ENCODE measurements at regions not wholly inside any gene's neighbourhood (a gene's known extent, or its start where the extent isn't known, plus 50 kb on each side); places are given as distances from the start of the nearest gene placed in this dataset.
"Not testable (repeated sequence)": the region's sequence is repeated elsewhere in the genome, so short reads cannot be mapped to it uniquely, and the experiment has no call there.

DNA sequence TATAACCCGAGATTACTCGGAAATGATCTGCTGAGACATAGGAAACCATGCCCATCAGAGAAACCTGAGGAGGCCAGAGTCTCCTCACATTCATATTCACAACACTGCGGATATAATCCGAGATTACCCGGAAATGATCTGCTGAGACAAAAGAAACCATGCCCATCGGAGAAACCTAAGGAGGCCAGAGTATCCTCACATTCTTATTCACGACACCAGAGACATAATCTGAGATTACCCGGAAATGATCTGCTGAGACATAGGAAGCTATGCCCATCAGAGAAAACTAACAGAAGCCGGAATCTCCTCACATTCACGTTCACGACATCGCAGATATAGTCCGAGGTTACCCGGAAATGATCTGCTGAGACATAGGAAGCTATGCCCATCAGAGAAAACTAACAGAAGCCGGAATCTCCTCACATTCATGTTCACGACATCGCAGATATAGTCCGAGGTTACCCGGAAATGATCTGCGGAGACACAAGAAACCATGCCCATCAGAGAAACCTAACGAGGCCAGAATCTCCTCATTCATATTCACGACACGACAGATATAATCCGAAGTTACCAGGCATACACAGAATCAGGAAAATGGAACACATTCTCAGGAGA is 422.3 kb upstream of the AKR1E2 start:
- no peaks in the 10 kb centered on the region for H3K4me1 ChIP-seq (ENCODE audit: control insufficient read depth, insufficient read depth, low read length)
- H3K9me3 ChIP-seq (ENCODE audit: control insufficient read depth, low read length): no peaks in the 10 kb centered on the region
- WGBS: 98% methylated on average over 24 of the region's 24 CpGs
- no peak overlapping the region for H3K27ac ChIP-seq (ENCODE audit: low read length)
- intact Hi-C loops (cut with DNase I): no loop called here
- H3K4me3 ChIP-seq (ENCODE audit: low read length): no peak overlapping the region
- DNase-seq: no peak
- ATAC-seq: no peak
- H3K27me3 ChIP-seq (ENCODE audit: control insufficient read depth, insufficient read depth): no peaks in the 10 kb centered on the region

DNA sequence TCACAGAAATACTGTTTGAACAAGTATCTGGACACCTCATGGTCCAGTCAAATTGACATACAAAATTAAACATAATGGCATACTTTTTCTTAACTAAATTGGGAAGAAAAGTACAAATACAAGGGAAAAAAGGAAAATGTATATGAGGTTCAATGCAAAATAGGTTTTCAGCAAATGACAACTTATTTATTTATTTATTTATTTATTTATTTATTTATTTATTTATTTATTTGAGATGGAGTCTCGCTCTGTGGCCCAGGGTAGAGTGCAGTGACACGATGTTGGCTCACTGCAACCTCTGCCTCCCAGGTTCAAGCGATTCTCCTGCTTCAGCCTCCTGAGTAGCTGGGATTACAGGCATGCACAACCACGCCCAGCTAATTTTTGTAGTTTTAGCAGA is 424.9 kb upstream of the AKR1E2 start:
- H3K4me1 ChIP-seq (ENCODE audit: control insufficient read depth, insufficient read depth, low read length); intact Hi-C loops (cut with DNase I); H3K27me3 ChIP-seq (ENCODE audit: control insufficient read depth, insufficient read depth); H3K27ac ChIP-seq (ENCODE audit: low read length); DNase-seq; ATAC-seq; H3K4me3 ChIP-seq (ENCODE audit: low read length); H3K9me3 ChIP-seq (ENCODE audit: control insufficient read depth, low read length): not testable (repeated sequence)
- 98% methylated on average over 4 of the region's 4 CpGs for WGBS

DNA sequence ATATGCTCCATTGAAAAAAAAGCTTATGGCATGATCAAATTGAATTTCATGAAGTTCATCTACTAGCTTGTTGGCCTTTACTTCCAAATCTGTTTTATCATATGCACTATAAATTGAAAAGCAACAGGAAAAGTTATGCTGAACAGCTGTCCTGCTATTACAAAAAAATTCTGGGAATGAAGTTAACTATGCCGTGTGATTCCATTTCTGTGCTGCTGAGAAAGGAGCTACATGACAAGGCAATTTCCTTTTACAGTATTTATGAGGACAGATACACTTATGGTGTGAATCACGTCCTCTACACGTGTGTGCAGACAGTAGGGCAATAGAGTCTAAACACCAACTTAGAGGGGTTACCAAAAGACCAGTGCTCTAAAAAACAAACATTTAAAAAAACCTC is 426.5 kb upstream of the AKR1E2 start:
- no peak for ATAC-seq
- Histone ChIP-seq H3K9me3 (ENCODE audit: control insufficient read depth, low read length) (no peaks in the 10 kb centered on the region), H3K4me1 (ENCODE audit: control insufficient read depth, insufficient read depth, low read length) (no peaks in the 10 kb centered on the region)

DNA sequence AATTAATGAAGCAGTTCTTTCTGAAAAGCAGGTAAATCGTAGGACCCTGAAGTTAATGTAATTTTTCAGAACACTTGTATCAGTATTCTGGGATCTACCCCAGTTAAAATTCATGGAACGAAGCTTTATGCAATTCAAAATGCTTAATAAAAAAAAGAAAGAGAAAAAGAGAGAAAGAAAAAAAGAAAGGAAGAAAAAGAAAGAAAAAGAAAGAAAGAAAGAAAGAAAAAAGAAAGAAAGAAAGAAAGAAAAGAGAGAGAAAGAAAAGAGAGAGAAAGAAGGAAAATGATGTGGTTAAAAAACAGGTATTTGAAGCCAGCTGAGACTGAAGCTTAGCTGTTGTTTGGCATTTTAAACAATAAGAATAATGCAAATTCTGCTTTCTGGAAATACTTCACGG is 427.4 kb upstream of the AKR1E2 start:
- Histone ChIP-seq H3K27me3 (ENCODE audit: control insufficient read depth, insufficient read depth) (no peaks in the 10 kb centered on the region), H3K27ac (ENCODE audit: low read length) (no peak overlapping the region), H3K9me3 (ENCODE audit: control insufficient read depth, low read length) (no peaks in the 10 kb centered on the region), H3K4me1 (ENCODE audit: control insufficient read depth, insufficient read depth, low read length) (no peaks in the 10 kb centered on the region), H3K4me3 (ENCODE audit: low read length) (no peak overlapping the region)
- DNase-seq (no peak), ATAC-seq (no peak)
- 97% methylated on average over 3 of the region's 3 CpGs for WGBS
- intact Hi-C loops (cut with DNase I): no loop called here

More for the DNA sequence above, 426.5 kb upstream of the AKR1E2 start:
- H3K4me3 ChIP-seq (ENCODE audit: low read length): no peak overlapping the region
- intact Hi-C loops (cut with DNase I): no loop called here
- no peak overlapping the region for H3K27ac ChIP-seq (ENCODE audit: low read length)
- 71% methylated on average over 3 of the region's 3 CpGs for WGBS
- H3K27me3 ChIP-seq (ENCODE audit: control insufficient read depth, insufficient read depth): no peaks in the 10 kb centered on the region
- DNase-seq: no peak

DNA sequence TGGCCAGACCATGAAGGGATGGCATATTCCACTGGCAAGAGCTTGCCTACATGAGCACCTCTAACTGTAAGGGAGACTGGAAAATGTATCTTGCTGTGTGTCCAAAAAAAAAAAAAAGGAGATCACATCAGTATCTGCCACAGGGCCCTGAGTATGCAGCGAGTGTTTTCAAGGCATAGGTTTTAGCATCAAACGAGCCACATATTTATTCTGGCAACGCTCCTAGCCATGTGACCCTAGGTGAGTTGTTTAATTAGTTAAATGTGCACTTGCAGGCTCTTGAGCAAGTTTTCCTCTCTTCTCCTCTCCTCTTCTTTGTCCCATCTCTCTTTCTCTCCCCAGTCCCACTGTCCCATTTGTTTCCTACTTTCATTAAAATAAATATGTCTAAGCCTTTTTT is 428.7 kb upstream of the AKR1E2 start:
- Histone ChIP-seq H3K27ac (ENCODE audit: low read length) (no peak overlapping the region), H3K4me1 (ENCODE audit: control insufficient read depth, insufficient read depth, low read length) (no peaks in the 10 kb centered on the region), H3K27me3 (ENCODE audit: control insufficient read depth, insufficient read depth) (no peaks in the 10 kb centered on the region), H3K4me3 (ENCODE audit: low read length) (no peak overlapping the region), H3K9me3 (ENCODE audit: control insufficient read depth, low read length) (no peaks in the 10 kb centered on the region)
- DNase-seq (no peak), ATAC-seq (no peak)
- 90% methylated on average over 3 of the region's 3 CpGs for WGBS
- intact Hi-C loops (cut with DNase I): no loop called here

DNA sequence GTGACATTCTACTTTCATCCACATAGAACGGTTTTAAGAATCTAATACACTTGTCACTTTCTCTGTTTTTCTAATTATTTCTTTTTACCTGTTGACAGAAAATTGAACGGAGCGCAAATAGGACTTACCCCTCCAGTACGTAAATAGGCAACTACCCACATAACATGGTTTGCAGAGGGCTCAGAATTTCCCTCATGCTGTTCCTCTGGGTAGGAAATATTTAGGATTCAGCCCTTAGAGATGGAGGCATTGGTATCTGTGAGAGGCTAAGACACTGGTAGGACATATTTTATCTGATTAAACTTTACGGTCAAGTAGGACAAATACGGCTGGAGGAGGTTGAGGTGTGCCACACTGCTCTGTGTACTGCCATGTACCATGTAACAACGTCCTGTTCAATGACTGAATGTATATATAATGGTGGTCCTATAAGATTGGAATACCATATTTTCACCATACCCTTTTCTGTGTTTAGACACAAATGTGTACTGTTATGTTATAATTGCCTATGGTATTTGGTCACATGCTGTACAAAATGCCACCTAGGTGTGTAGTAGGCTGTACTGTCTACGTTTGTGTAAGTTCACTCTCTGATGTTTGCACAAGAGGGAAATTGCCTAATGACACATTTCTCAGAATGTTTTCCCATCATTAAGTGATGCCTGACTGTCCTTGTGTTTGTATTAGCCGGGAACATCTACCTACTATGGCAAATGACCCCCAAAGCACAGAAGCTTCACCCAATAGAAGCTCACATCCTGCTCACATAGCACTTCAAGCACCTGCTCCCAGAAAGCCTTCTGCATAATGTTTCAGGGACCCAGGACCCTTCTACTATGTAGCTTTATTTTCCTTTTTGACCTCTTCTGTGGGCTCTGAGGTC is 429.4 kb upstream of the AKR1E2 start:
- intact Hi-C loops (cut with DNase I): no loop called here
- WGBS: 95% methylated on average over 9 of the region's 9 CpGs
- Histone ChIP-seq H3K4me1 (ENCODE audit: control insufficient read depth, insufficient read depth, low read length) (no peaks in the 10 kb centered on the region), H3K4me3 (ENCODE audit: low read length) (no peak overlapping the region), H3K27me3 (ENCODE audit: control insufficient read depth, insufficient read depth) (no peaks in the 10 kb centered on the region), H3K9me3 (ENCODE audit: control insufficient read depth, low read length) (no peaks in the 10 kb centered on the region), H3K27ac (ENCODE audit: low read length) (no peak overlapping the region)
- no peak for DNase-seq
- ATAC-seq: no peak

DNA sequence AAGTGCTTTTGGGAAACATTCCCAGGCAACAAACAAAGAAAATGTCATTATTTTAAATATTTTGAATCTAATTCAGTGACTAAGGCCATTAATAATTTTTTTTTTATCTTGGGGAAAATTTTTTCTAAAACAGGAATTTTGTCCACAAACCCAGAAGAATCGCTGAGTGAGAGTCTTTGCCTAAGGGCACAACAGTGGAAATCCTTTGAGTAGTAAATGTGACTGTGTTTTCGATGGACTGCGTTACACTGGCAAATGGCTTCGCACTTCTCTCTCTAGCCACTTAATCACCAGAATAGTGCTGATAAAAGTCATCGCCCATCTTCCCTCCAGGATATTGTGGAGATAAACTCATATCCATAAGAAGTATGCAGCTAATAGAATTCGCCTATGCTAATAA is 430.3 kb upstream of the AKR1E2 start:
- intact Hi-C loops (cut with DNase I): no loop called here
- no peak overlapping the region for H3K27ac ChIP-seq (ENCODE audit: low read length)
- 93% methylated on average over 6 of the region's 6 CpGs for WGBS

DNA sequence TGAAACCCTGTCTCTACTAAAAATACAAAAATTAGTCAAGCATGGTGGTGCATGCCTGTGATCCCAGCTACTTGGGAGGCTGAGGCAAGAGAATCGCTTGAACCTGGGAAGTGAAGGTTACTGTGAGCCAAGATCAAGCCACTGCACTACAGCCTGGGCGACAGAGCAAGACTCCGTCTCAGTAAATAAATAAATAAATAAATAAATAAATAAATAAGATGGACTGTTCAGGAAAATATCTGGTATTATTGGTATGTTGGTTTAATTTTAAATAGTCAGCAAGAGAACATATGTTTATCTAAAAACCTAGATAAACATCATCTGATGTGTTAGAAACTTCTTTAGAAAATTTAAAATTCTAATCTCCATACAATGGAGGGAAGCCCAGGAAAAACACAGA is 431.6 kb upstream of the AKR1E2 start:
- DNase-seq; H3K27ac ChIP-seq (ENCODE audit: low read length); H3K4me1 ChIP-seq (ENCODE audit: control insufficient read depth, insufficient read depth, low read length); ATAC-seq; H3K9me3 ChIP-seq (ENCODE audit: control insufficient read depth, low read length); H3K4me3 ChIP-seq (ENCODE audit: low read length); H3K27me3 ChIP-seq (ENCODE audit: control insufficient read depth, insufficient read depth); intact Hi-C loops (cut with DNase I): not testable (repeated sequence)
- 97% methylated on average over 3 of the region's 3 CpGs for WGBS

More for the DNA sequence above, 430.3 kb upstream of the AKR1E2 start:
- DNase-seq (no peak), ATAC-seq (no peak)
- Histone ChIP-seq H3K4me3 (ENCODE audit: low read length) (no peak overlapping the region), H3K27me3 (ENCODE audit: control insufficient read depth, insufficient read depth) (no peaks in the 10 kb centered on the region), H3K4me1 (ENCODE audit: control insufficient read depth, insufficient read depth, low read length) (no peaks in the 10 kb centered on the region), H3K9me3 (ENCODE audit: control insufficient read depth, low read length) (no peaks in the 10 kb centered on the region)

DNA sequence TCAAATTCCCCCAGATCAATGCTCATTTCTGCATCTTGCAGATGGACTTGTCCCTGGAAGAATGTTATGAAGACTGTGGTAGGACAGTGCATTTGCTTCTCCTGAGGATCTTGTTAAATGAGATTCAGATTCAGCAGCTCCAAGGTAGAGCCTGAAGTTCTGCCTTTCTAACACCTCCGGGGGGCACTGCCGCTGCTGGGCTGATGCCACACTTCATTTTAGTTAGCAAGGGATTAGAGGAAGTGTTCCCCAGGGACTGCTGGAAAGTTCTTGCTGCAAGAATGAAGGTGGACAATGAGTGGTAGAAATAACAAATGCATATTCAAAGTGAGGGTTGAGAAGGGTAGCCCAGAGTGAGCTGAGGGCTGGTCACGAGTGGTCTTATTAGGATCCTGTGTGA is 434.3 kb upstream of the AKR1E2 start:
- Histone ChIP-seq H3K9me3 (ENCODE audit: control insufficient read depth, low read length) (no peaks in the 10 kb centered on the region), H3K4me1 (ENCODE audit: control insufficient read depth, insufficient read depth, low read length) (no peaks in the 10 kb centered on the region), H3K4me3 (ENCODE audit: low read length) (no peak overlapping the region), H3K27ac (ENCODE audit: low read length) (no peak overlapping the region), H3K27me3 (ENCODE audit: control insufficient read depth, insufficient read depth) (no peaks in the 10 kb centered on the region)
- WGBS: 83% methylated on average over 3 of the region's 3 CpGs
- ATAC-seq: no peak
- DNase-seq: no peak
- intact Hi-C loops (cut with DNase I): no loop called here

DNA sequence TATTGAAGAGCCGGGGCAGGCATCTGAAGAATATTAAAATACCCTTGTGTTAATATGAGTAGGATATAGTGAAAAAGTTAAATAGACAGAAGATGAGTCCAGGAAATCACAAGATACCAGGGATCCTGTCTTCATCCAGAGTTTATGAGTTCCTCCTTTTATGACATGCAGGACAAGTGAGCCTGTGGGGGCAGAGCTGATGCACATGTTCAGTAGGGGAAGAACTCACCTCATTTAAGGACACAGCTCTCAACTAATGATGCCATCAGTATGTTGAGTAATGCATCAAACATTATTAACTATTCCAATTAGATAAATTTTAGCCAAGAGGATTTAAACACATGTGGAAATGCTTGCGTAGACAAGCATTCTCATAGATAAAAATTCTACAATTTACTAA is 435.8 kb upstream of the AKR1E2 start:
- H3K27ac ChIP-seq (ENCODE audit: low read length): no peak overlapping the region
- H3K9me3 ChIP-seq (ENCODE audit: control insufficient read depth, low read length): no peaks in the 10 kb centered on the region
- 86% methylated on average over 2 of the region's 2 CpGs for WGBS
- H3K27me3 ChIP-seq (ENCODE audit: control insufficient read depth, insufficient read depth): no peaks in the 10 kb centered on the region
- no peak overlapping the region for H3K4me3 ChIP-seq (ENCODE audit: low read length)
- no peaks in the 10 kb centered on the region for H3K4me1 ChIP-seq (ENCODE audit: control insufficient read depth, insufficient read depth, low read length)
- no peak for ATAC-seq
- intact Hi-C loops (cut with DNase I): no loop called here
- no peak for DNase-seq

DNA sequence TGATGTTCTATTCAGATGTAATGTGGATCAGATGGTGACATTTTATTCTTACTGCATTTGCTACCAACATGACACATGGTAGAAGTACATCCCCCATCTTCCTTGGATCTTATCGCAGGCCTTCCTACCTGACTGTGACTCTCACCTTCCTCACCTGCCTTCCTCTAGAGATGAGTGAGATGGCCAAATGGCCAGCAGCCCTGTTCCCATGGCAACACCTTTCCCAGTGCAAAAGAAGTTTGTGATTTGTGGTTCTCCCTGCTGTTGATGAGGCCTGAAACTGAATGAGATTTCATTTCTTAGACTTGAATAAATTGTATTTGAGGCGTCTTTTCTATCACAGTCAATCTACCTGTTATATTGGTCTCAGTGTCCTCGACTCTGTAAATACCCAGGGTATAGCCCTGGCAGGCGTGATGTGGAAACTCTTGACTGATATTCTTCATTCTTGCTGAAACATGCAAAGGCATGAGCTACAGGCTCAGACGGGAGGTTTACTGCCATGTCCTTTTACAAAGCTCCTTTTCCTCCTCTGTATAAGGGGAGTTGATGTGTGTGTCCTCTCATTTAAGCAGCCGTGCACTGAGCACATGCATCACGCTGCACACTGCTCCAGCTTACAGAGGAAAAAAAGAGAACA is 440.7 kb upstream of the AKR1E2 start:
- ATAC-seq (no peak), DNase-seq (no peak)
- H3K27me3 ChIP-seq (ENCODE audit: control insufficient read depth, insufficient read depth): no peaks in the 10 kb centered on the region
- H3K4me3 ChIP-seq (ENCODE audit: low read length): no peak overlapping the region
- intact Hi-C loops (cut with DNase I): loop anchor here in 1 of 4 donors (10.0 kb wide), 1 partner anchor 269 kb away; no protein-coding TSS in a partner anchor
- H3K4me1 ChIP-seq (ENCODE audit: control insufficient read depth, insufficient read depth, low read length): no peaks in the 10 kb centered on the region
- no peak overlapping the region for H3K27ac ChIP-seq (ENCODE audit: low read length)
- 92% methylated on average over 7 of the region's 7 CpGs for WGBS
- no peaks in the 10 kb centered on the region for H3K9me3 ChIP-seq (ENCODE audit: control insufficient read depth, low read length)
